Heart left ventricle (tissue), 16 donors: ENCODE measurements at regions not wholly inside any gene's neighbourhood (a gene's known extent, or its start where the extent isn't known, plus 50 kb on each side); places are given as distances from the start of the nearest gene placed in this dataset.

Experiments
- ATAC-seq, 4 donors: fragments of 200-7000 bp; cut with Tn5 transposase; one replicate each; pipeline ENCODE4 v1.9.1; 2020 to 2022; ENCODE audit warnings: moderate library complexity in 4 of 4, mild to moderate bottlenecking in 3 of 4, moderate number of reproducible peaks in 1 of 4
- DNase-seq, 5 donors: peaks; one replicate each; pipeline ENCODE4 v3.0.0-alpha.2; 2020
- H3K27ac ChIP-seq, 12 donors: fragments of 200-600 bp; sonication (generic) in 4 of 12; one replicate each; pipeline versions ENCODE4 v1.5.0 to v1.8.0; 2016 to 2022; ENCODE audit warnings: mild to moderate bottlenecking in 2 of 12
- H3K27me3 ChIP-seq, 9 donors: fragments of 200-600 bp; sonication (generic) in 2 of 9; one replicate each; pipeline versions ENCODE4 v1.5.1 to v1.8.0; 2016 to 2022; ENCODE audit warnings: mild to moderate bottlenecking in 3 of 9
- H3K36me3 ChIP-seq, 9 donors: fragments of 200-600 bp; sonication (generic) in 2 of 9; one replicate each; pipeline versions ENCODE4 v1.5.0 to v1.8.0; 2018 to 2022; ENCODE audit warnings: mild to moderate bottlenecking in 2 of 9
- H3K4me1 ChIP-seq, 12 donors: fragments of 200-600 bp; sonication (generic) in 4 of 12; one replicate each; pipeline versions ENCODE4 v1.5.0 to v1.8.0; 2016 to 2022; ENCODE audit warnings: mild to moderate bottlenecking in 3 of 12
- H3K4me3 ChIP-seq, 12 donors: fragments of 200-600 bp; sonication (generic) in 4 of 12; one replicate each; pipeline versions ENCODE4 v1.5.0 to v1.8.0; 2017 to 2022; ENCODE audit warnings: mild to moderate bottlenecking in 9 of 12, moderate library complexity in 4 of 12
- H3K9me3 ChIP-seq, 12 donors: fragments of 200-600 bp; sonication (generic) in 4 of 12; one replicate each; pipeline versions ENCODE4 v1.5.0 to v1.8.0; 2016 to 2022; ENCODE audit warnings: mild to moderate bottlenecking in 1 of 12
- CTCF ChIP-seq, 12 donors: fragments of 200-600 bp; sonication (generic) in 4 of 12; IDR thresholded peaks; one replicate each; pipeline versions ENCODE4 v1.5.0 to v1.8.0; 2018 to 2022; ENCODE audit warnings: antibody characterized with exemption in 12 of 12, mild to moderate bottlenecking in 5 of 12
- POLR2A ChIP-seq, 2 donors: fragments of 450-650 bp; IDR thresholded peaks; one replicate each; pipeline ENCODE4 v1.6.1; 2017; ENCODE audit warnings: antibody characterized with exemption in 2 of 2, mild to moderate bottlenecking in 2 of 2, moderate library complexity in 2 of 2
- WGBS, 4 donors: extraction: QIAGEN DNeasy Blood & Tissue Kit in 2 of 4; methylation state at CpG; one replicate each; pipeline versions ENCODE4 v1.1.5 to v1.1.7; 2013 to 2018; 5-methylcytosine and 5-hydroxymethylcytosine counted together
- intact Hi-C, 10 donors: fragments of 100-400 bp; cut with DNase I; formaldehyde crosslinking; loops; one replicate each; pipeline versions ENCODE4 v1.11.1 to v1.14.2; 2022
- donor health status: ischemic (EF 13 %, LVEDD 7.1; RV severe dilation, severe dysfunction).
- donor health status: healthy with polysubstance abuse.
- donor health status: DM: no; HTN: yes; CAD: no.
- donor health status: DM: no; HTN: no; CAD: no.
- donor health status: ischemic (EF 25% LVEDD 6.9; RV normal size, moderate dysfunction).
- donor health status: ischemic (EF 25% LVEDD 5.7; RV mildly dilated, moderate dysfunction).
- donor health status: healthy.
- donor health status: DM: yes; HTN: yes; CAD: no.
- donor health status: ischemic (EF 35%, LVEDD 5.7; RV mildly dilated, moderate dysfunction).
- donor health status: nonischemic (EF 11% LVEDD 7.7; RV severe dilation, severe dysfunction).
- donor health status: DM: yes; HTN: yes; CAD: no.
- donor health status: PGD.
- donor health status: ischemic (EF 29% LVEDD 5.4; RV normal size, mild dysfunction).
- donor health status: nonischemic (EF 23%, LVEDD 6.1; RV moderate dilation, normal function).

GRCh38 chrX:78388663-78389062 is 61.3 kb upstream of the CYSLTR1 start:
- no peaks in the 10 kb centered on the region for H3K27me3 ChIP-seq
- TF ChIP-seq CTCF (IDR thresholded peaks at IDR 0.05) (no peak), POLR2A (IDR thresholded peaks at IDR 0.05) (no peak)
- H3K4me1 ChIP-seq: no peaks in the 10 kb centered on the region
- H3K36me3 ChIP-seq: no peaks in the 10 kb centered on the region
- DNase-seq: no peak
- intact Hi-C loops: no loop called here
- H3K4me3 ChIP-seq: no peak overlapping the region
- H3K27ac ChIP-seq: no peak overlapping the region
- WGBS, 4 donors: 81 to 91% (median 85%) methylated on average over 2 of the region's 2 CpGs
- no peak for ATAC-seq
- peaks cover 0 to 12% (median 0%) of the 10 kb centered on the region in 12 donors for H3K9me3 ChIP-seq

GRCh38 chrX:78387364-78387763 is 60.0 kb upstream of the CYSLTR1 start:
- no peak for ATAC-seq
- Histone ChIP-seq H3K27ac (no peak overlapping the region), H3K36me3 (no peaks in the 10 kb centered on the region), H3K4me3 (no peak overlapping the region), H3K27me3 (no peaks in the 10 kb centered on the region), H3K9me3 (peaks cover 0 to 12% (median 0%) of the 10 kb centered on the region in 12 donors), H3K4me1 (no peaks in the 10 kb centered on the region)
- DNase-seq: no peak
- intact Hi-C loops: no loop called here
- no peak for TF ChIP-seq POLR2A (IDR thresholded peaks at IDR 0.05)

- no peak for ATAC-seq
These were observed 57.1 kb upstream of the CYSLTR1 start for GRCh38 chrX:78384486-78384885.

GRCh38 chrX:78383594-78383993 is 56.2 kb upstream of the CYSLTR1 start:
- Histone ChIP-seq H3K4me1 (peaks cover 0 to 6% (median 0%) of the 10 kb centered on the region in 12 donors), H3K27me3 (no peaks in the 10 kb centered on the region), H3K36me3 (no peaks in the 10 kb centered on the region), H3K27ac (no peak overlapping the region), H3K9me3 (peaks cover 0 to 10% (median 0%) of the 10 kb centered on the region in 12 donors), H3K4me3 (no peak overlapping the region)
- DNase-seq (no peak), ATAC-seq (no peak)
- 48 to 85% (median 79%) methylated on average over 3 of the region's 3 CpGs for WGBS, 4 donors
- intact Hi-C loops: no loop called here
- no peak for TF ChIP-seq POLR2A (IDR thresholded peaks at IDR 0.05)

More at GRCh38 chrX:78384486-78384885, 57.1 kb upstream of the CYSLTR1 start:
- no peaks in the 10 kb centered on the region for H3K36me3 ChIP-seq
- DNase-seq: no peak
- TF ChIP-seq CTCF (IDR thresholded peaks at IDR 0.05) (no peak), POLR2A (IDR thresholded peaks at IDR 0.05) (no peak)
- H3K27ac ChIP-seq: no peak overlapping the region
- no peak overlapping the region for H3K4me3 ChIP-seq
- H3K4me1 ChIP-seq: no peaks in the 10 kb centered on the region
- H3K27me3 ChIP-seq: no peaks in the 10 kb centered on the region
- peaks cover 0 to 13% (median 0%) of the 10 kb centered on the region in 12 donors for H3K9me3 ChIP-seq
- intact Hi-C loops: no loop called here

- peaks cover 0 to 4% (median 0%) of the 10 kb centered on the region in 12 donors for H3K9me3 ChIP-seq
- ATAC-seq (no peak), DNase-seq (no peak)
- H3K4me1 ChIP-seq: peaks cover 0 to 7% (median 0%) of the 10 kb centered on the region in 12 donors
- no peak overlapping the region for H3K4me3 ChIP-seq
- 26 to 44% (median 41%) methylated on average over 2 of the region's 2 CpGs for WGBS, 4 donors
- no peaks in the 10 kb centered on the region for H3K27me3 ChIP-seq
- no peaks in the 10 kb centered on the region for H3K36me3 ChIP-seq
- H3K27ac ChIP-seq: no peak overlapping the region
- TF ChIP-seq CTCF (IDR thresholded peaks at IDR 0.05) (no peak), POLR2A (IDR thresholded peaks at IDR 0.05) (no peak)
- intact Hi-C loops: no loop called here
These were observed 51.2 kb upstream of the CYSLTR1 start for GRCh38 chrX:78378476-78379115.
